DMS 273 (cell line): ENCODE measurements at regions not wholly inside any gene's neighbourhood (a gene's known extent, or its start where the extent isn't known, plus 50 kb on each side); places are given as distances from the start of the nearest gene placed in this dataset.
"Not testable (repeated sequence)": the region's sequence is repeated elsewhere in the genome, so short reads cannot be mapped to it uniquely, and the experiment has no call there.

Experiments used
- DNase-seq: peaks from one replicate; lab custom pipeline; 2025; ENCODE audit not compliant: unreplicated experiment; lab: John Stamatoyannopoulos, UW

- no peak for DNase-seq
Observed at GRCh38 chr4:60259781-60260180, 940.3 kb upstream of the ADGRL3 start.

GRCh38 chr4:60266505-60266904 is 933.6 kb upstream of the ADGRL3 start:
- no peak for DNase-seq

DNA sequence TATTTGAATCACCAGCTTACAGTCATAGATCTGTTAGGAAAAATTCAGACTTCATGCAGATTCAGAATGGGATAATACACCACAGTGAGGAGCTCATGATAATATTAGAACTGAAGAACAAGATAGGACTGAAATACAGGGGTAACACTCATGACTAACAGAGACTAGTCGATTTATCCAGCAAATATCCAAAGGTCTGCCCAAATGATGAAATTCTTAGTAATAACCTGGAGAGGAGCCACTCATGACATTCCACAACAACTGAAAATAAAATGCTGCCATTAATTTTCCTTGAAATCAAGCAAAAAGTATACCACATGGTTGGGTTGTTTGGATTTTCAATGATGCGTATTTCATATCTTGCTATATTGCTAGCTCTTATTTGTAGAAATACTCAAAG is 903.7 kb upstream of the ADGRL3 start:
- no peak for DNase-seq

GRCh38 chr4:60313611-60314178 is 886.4 kb upstream of the ADGRL3 start:
- no peak for DNase-seq

- no peak for DNase-seq
Observed at GRCh38 chr4:60314416-60314815, 885.7 kb upstream of the ADGRL3 start.

- no peak for DNase-seq
Observed at GRCh38 chr4:60315586-60315985, 884.5 kb upstream of the ADGRL3 start.

- DNase-seq = no peak
Observed at GRCh38 chr4:60326735-60327134, 873.4 kb upstream of the ADGRL3 start.

GRCh38 chr4:60327651-60328050 is 872.5 kb upstream of the ADGRL3 start:
- no peak for DNase-seq

DNA sequence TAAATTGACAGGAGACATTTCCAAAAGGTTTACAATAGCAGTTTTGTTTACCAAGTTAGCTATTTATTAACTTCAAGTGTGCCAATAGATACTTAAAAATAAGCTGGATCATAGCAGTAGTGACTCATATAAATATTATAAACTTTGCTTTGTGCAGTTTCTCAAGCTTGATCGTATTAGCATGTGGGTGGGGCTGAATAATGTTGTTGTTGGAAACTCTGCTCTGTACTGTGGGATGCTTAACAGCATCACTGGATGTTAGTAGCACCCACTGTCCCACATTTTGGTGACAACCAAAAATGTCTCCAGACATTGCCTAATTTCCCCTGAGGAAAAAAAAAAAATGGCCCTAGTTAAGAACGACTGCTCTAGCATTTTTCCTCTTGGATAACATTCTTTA is 855.2 kb upstream of the ADGRL3 start:
- DNase-seq = no peak

GRCh38 chr4:60345392-60345791 is 854.7 kb upstream of the ADGRL3 start:
- DNase-seq = no peak

GRCh38 chr4:60359746-60360367 is 840.3 kb upstream of the ADGRL3 start:
- DNase-seq = no peak

DNA sequence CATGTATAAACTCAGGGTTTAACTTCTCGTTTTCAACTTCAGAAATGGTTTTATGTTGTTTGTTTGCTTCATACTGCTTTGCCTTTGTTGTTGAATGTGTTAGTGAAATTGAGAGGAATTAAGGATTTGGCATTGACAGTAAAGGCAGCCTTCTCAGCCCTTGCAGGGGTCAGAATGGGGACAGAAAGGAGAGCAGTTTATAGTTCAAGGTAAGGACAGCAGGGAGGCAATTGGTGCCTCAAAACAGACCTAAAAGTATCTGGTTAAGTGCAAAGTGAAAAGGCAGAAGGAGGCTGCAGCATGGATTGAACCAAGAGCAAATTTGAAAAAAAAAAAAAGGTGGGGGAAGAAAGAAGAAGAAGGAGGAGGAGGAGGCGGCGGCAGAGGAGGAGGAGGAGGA is 835.0 kb upstream of the ADGRL3 start:
- no peak for DNase-seq

GRCh38 chr4:60366661-60367060 is 833.5 kb upstream of the ADGRL3 start:
- no peak for DNase-seq

GRCh38 chr4:60368986-60369385 is 831.1 kb upstream of the ADGRL3 start:
- no peak for DNase-seq

GRCh38 chr4:60378010-60378409 is 822.1 kb upstream of the ADGRL3 start:
- no peak for DNase-seq

DNA sequence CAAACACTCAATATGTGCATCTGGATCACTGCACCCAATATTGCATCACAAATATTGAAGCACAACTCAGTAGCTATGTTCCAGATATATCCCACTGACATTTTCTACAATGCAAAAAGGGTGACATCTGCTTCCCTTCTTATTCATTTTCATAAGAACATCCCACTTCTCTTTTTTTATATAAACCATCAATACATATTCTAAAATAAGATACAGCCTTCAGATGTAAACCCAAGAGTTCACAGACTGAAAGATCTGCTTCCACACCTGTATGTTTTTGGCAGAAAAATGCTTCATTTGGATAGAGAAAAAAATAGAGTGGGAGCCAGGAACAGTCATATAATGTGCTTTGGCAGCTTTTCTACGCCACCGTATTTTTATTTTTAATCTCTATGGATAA is 815.6 kb upstream of the ADGRL3 start:
- DNase-seq = no peak

DNA sequence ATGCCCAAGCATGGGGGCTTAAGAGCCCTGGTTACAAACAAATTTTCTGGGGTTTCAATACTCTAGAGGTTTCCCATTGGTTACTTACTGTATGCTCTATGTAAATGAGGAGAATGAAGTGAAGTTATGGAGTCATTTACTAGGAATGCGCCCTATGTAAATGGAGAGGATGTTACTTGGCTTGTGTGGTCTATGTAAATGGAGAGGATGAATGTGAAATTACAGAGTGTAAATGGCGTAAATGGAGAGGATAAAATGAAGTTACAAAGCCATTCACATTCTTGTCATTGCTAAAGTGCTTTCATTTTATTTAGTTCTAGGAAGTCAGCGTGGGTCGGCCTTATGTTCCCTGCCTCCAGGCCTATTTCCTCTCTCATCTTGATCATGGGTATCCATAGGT is 810.5 kb upstream of the ADGRL3 start:
- no peak for DNase-seq

- DNase-seq = no peak
Observed at GRCh38 chr4:60396341-60397049, 803.6 kb upstream of the ADGRL3 start.

DNA sequence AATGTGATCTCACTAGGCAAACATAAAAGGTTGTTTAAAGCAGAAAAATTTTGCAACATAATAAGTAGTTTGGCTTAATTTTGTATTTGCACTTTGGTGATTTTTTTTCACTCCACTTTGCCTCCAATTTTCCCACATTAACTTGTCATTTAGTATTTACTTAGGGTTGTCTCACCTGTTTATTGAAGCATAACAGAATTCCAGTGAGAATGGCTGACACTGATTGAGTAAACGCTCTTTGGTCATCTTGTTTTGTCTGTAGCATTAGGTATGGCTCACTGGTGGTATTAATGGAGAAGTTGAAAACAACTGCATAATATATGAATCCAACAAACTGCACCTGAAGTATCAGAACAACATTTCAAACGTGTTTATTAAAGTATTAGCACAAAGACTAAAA is 799.5 kb upstream of the ADGRL3 start:
- no peak for DNase-seq

GRCh38 chr4:60404027-60404426 is 796.1 kb upstream of the ADGRL3 start:
- DNase-seq = no peak

GRCh38 chr4:60422439-60422838 is 777.7 kb upstream of the ADGRL3 start:
- DNase-seq = no peak

GRCh38 chr4:60423573-60424184 is 776.4 kb upstream of the ADGRL3 start:
- DNase-seq = not testable (repeated sequence)
